Mesenteric fat pad (tissue), 1 donor: ENCODE measurements at regions not wholly inside any gene's neighbourhood (a gene's known extent, or its start where the extent isn't known, plus 50 kb on each side); places are given as distances from the start of the nearest gene placed in this dataset.

ENCODE experiments used
- DNase-seq: peaks from one replicate; pipeline ENCODE4 v3.0.0-alpha.2; 2020; ENCODE audit warnings: low spot score
- donor health status: DM: yes; HTN: yes; CAD: no.

- no peak for DNase-seq
Observed at GRCh38 chr2:23112517-23112916, 272.5 kb upstream of the KLHL29 start.

- no peak for DNase-seq
Observed at GRCh38 chr2:23114299-23114698, 270.7 kb upstream of the KLHL29 start.

GRCh38 chr2:23118313-23118712, 266.7 kb upstream of the KLHL29 start:
- DNase-seq = no peak

- DNase-seq = no peak
Observed at GRCh38 chr2:23118894-23119293, 266.1 kb upstream of the KLHL29 start.

GRCh38 chr2:23120161-23120560, 264.8 kb upstream of the KLHL29 start:
- no peak for DNase-seq

GRCh38 chr2:23121968-23122648, 262.9 kb upstream of the KLHL29 start:
- DNase-seq = no peak

GRCh38 chr2:23122681-23123215, 262.2 kb upstream of the KLHL29 start:
- no peak for DNase-seq

GRCh38 chr2:23123686-23124085, 261.3 kb upstream of the KLHL29 start:
- DNase-seq = no peak

GRCh38 chr2:23124214-23124750, 260.7 kb upstream of the KLHL29 start:
- DNase-seq = no peak

- DNase-seq = no peak
Observed at GRCh38 chr2:23127465-23127864, 257.5 kb upstream of the KLHL29 start.

GRCh38 chr2:23128684-23129292, 256.2 kb upstream of the KLHL29 start:
- DNase-seq = no peak

GRCh38 chr2:23131066-23131575, 253.9 kb upstream of the KLHL29 start:
- no peak for DNase-seq

- no peak for DNase-seq
Observed at GRCh38 chr2:23132000-23132399, 253.0 kb upstream of the KLHL29 start.

- no peak for DNase-seq
Observed at GRCh38 chr2:23132823-23133595, 252.0 kb upstream of the KLHL29 start.

- DNase-seq = no peak
Observed at GRCh38 chr2:23134726-23135125, 250.3 kb upstream of the KLHL29 start.

- no peak for DNase-seq
Observed at GRCh38 chr2:23135481-23136100, 249.4 kb upstream of the KLHL29 start.

- DNase-seq = no peak
Observed at GRCh38 chr2:23137166-23137565, 247.8 kb upstream of the KLHL29 start.

GRCh38 chr2:23138701-23139100, 246.3 kb upstream of the KLHL29 start:
- no peak for DNase-seq

- DNase-seq = no peak
Observed at GRCh38 chr2:23145460-23145859, 239.5 kb upstream of the KLHL29 start.

- DNase-seq = no peak
Observed at GRCh38 chr2:23146011-23146410, 239.0 kb upstream of the KLHL29 start.

GRCh38 chr2:23148342-23148741, 236.6 kb upstream of the KLHL29 start:
- no peak for DNase-seq
